Stomach (tissue), 8 donors: ENCODE measurements at regions not wholly inside any gene's neighbourhood (a gene's known extent, or its start where the extent isn't known, plus 50 kb on each side); places are given as distances from the start of the nearest gene placed in this dataset.

ENCODE experiments used
- DNase-seq, 2 donors: peaks; one replicate each; pipeline versions ENCODE4 v3.0.0 to v3.0.0-alpha.2; 2013 to 2019
- H3K27ac ChIP-seq, 5 donors: fragments of 200-600 bp in 4 of 5; sonication (generic) in 4 of 5; one replicate each; pipeline ENCODE4 v1.5.1; 2013 to 2019; ENCODE audit warnings: mild to moderate bottlenecking in 1 of 5, moderate library complexity in 1 of 5
- H3K27me3 ChIP-seq, 3 donors: fragments of 200-600 bp; sonication (generic); one replicate each; pipeline ENCODE4 v1.5.1; 2017 to 2019; ENCODE audit warnings: mixed run types in 1 of 3
- H3K36me3 ChIP-seq, 4 donors: fragments of 200-600 bp; sonication (generic); 1 replicate in 3 of 4; 2 replicates in 1 of 4; pipeline ENCODE4 v1.5.1; 2016 to 2019
- H3K4me1 ChIP-seq, 4 donors: fragments of 200-600 bp; sonication (generic); one replicate each; pipeline ENCODE4 v1.5.1; 2016 to 2019
- H3K4me3 ChIP-seq, 4 donors: fragments of 200-600 bp; sonication (generic) in 3 of 4; one replicate each; pipeline ENCODE4 v1.5.1; 2016 to 2019; ENCODE audit warnings: mild to moderate bottlenecking in 1 of 4
- H3K9me3 ChIP-seq, 4 donors: fragments of 200-600 bp; sonication (generic); one replicate each; pipeline ENCODE4 v1.5.1; 2016 to 2019
- CTCF ChIP-seq, 7 experiments: fragments of 450-650 bp in 4 of 7; fragments of 200-600 bp in 3 of 7; sonication (generic) in 3 of 7; IDR thresholded peaks; one replicate each; pipeline ENCODE4 v1.5.1; 2016 to 2019; ENCODE audit warnings: antibody characterized with exemption in 7 of 7, control low read depth in 2 of 7, mild to moderate bottlenecking in 1 of 7
- EP300 ChIP-seq: sonication (generic); formaldehyde crosslinking; IDR thresholded peaks from one replicate; pipeline ENCODE4 v1.6.1; 2017; ENCODE audit warnings: antibody characterized with exemption
- POLR2A ChIP-seq, 4 donors: fragments of 450-650 bp; IDR thresholded peaks; one replicate each; pipeline ENCODE4 v1.6.1; 2016; ENCODE audit warnings: antibody characterized with exemption in 4 of 4, control low read depth in 2 of 4, mild to moderate bottlenecking in 1 of 4, moderate library complexity in 1 of 4
- POLR2AphosphoS5 ChIP-seq, 3 donors: sonication (generic); formaldehyde crosslinking; IDR thresholded peaks; one replicate each; pipeline ENCODE4 v1.6.1; 2016; ENCODE audit warnings: antibody characterized with exemption in 3 of 3
- WGBS, 5 donors: extraction: QIAGEN DNeasy Blood & Tissue Kit in 3 of 5; methylation state at CpG; one replicate each; pipeline versions ENCODE4 v1.1.5 to v1.1.7; 2013 to 2018; 5-methylcytosine and 5-hydroxymethylcytosine counted together
- intact Hi-C: fragments of 100-400 bp; cut with DNase I; formaldehyde crosslinking; loops from one replicate; pipeline ENCODE4 v1.15.1; 2023; ENCODE audit warnings: low total_unique reads
- donor health status: healthy with polysubstance abuse.
- donor health status: Bipolar disorder and iron deficiency.
- donor health status: healthy.

GRCh38 chr6:165984729-165985275 lies 182.8 kb downstream of the TBXT start:
- H3K4me3 ChIP-seq, result no peak overlapping the region
- intact Hi-C loops, result no loop called here
- DNase-seq, result no peak

GRCh38 chr6:165983112-165984072 lies 184.3 kb downstream of the TBXT start:
- no peak for TF ChIP-seq CTCF (IDR thresholded peaks at IDR 0.05)
- TF ChIP-seq POLR2AphosphoS5 (IDR thresholded peaks at IDR 0.05), result no peak
- no peak for TF ChIP-seq EP300
- TF ChIP-seq POLR2A (IDR thresholded peaks at IDR 0.05), result no peak
- Histone ChIP-seq H3K27me3 (peaks cover 0 to 37% (median 21%) of the 10 kb centered on the region in 3 donors), H3K27ac (no peak overlapping the region), H3K36me3 (no peaks in the 10 kb centered on the region), H3K4me3 (no peak overlapping the region), H3K9me3 (no peaks in the 10 kb centered on the region), H3K4me1 (peaks cover 0 to 30% (median 23%) of the 10 kb centered on the region in 4 donors)
- intact Hi-C loops, result no loop called here
- WGBS, 5 donors, result 78 to 86% (median 82%) methylated on average over 9 of the region's 9 CpGs
- no peak for DNase-seq

More at GRCh38 chr6:165984729-165985275, 182.8 kb downstream of the TBXT start:
- Histone ChIP-seq H3K36me3 (no peaks in the 10 kb centered on the region), H3K9me3 (no peaks in the 10 kb centered on the region), H3K4me1 (peaks cover 0 to 39% (median 30%) of the 10 kb centered on the region in 4 donors), H3K27ac (no peak overlapping the region), H3K27me3 (peaks cover 0 to 51% (median 29%) of the 10 kb centered on the region in 3 donors)
- TF ChIP-seq CTCF (IDR thresholded peaks at IDR 0.05), result no peak
- no peak for TF ChIP-seq POLR2AphosphoS5 (IDR thresholded peaks at IDR 0.05)
- no peak for TF ChIP-seq POLR2A (IDR thresholded peaks at IDR 0.05)
- no peak for TF ChIP-seq EP300
- 83 to 88% (median 84%) methylated on average over 11 of the region's 11 CpGs for whole genome bisulfite sequencing, 5 donors

GRCh38 chr6:165978476-165978875 lies 189.2 kb downstream of the TBXT start:
- no peak for TF ChIP-seq POLR2AphosphoS5 (IDR thresholded peaks at IDR 0.05)
- no peak for TF ChIP-seq EP300
- TF ChIP-seq POLR2A (IDR thresholded peaks at IDR 0.05), result no peak
- no peak for TF ChIP-seq CTCF (IDR thresholded peaks at IDR 0.05)
- DNase-seq, result no peak
- Histone ChIP-seq H3K4me1 (no peaks in the 10 kb centered on the region), H3K9me3 (no peaks in the 10 kb centered on the region), H3K36me3 (no peaks in the 10 kb centered on the region), H3K27me3 (no peaks in the 10 kb centered on the region), H3K4me3 (no peak overlapping the region), H3K27ac (no peak overlapping the region)
- WGBS, 5 donors, result 70 to 91% (median 85%) methylated on average over 3 of the region's 3 CpGs
- intact Hi-C loops, result no loop called here

DNA sequence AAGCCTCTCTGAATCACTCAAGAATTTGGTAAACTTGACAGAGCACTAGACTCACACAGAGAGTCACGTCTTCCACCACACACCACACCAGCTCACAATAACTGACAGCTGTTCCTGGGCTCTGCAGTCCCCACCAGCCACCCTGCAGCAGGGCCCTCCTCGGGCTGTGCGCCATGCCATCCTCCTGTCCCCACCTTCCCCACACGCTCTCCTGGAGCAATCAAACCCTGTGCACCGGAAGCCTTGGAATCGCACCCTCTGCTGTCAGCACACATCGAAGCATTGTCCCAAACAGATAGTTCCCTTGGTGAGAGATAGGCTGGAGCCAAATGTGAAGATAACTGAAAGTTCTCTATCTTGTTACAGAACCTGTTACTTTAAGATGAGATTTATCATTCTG lies 191.0 kb downstream of the TBXT start:
- intact Hi-C loops, result no loop called here
- TF ChIP-seq EP300, result no peak
- TF ChIP-seq CTCF (IDR thresholded peaks at IDR 0.05), result no peak
- TF ChIP-seq POLR2AphosphoS5 (IDR thresholded peaks at IDR 0.05), result no peak
- TF ChIP-seq POLR2A (IDR thresholded peaks at IDR 0.05), result no peak
- 61 to 75% (median 69%) methylated on average over 7 of the region's 7 CpGs for WGBS, 5 donors

More for the DNA sequence above, 191.0 kb downstream of the TBXT start:
- DNase-seq, result no peak
- Histone ChIP-seq H3K9me3 (no peaks in the 10 kb centered on the region), H3K4me3 (no peak overlapping the region), H3K27ac (no peak overlapping the region), H3K36me3 (no peaks in the 10 kb centered on the region), H3K27me3 (no peaks in the 10 kb centered on the region), H3K4me1 (no peaks in the 10 kb centered on the region)
